Spinal cord (tissue), 9 donors: ENCODE measurements at regions not wholly inside any gene's neighbourhood (a gene's known extent, or its start where the extent isn't known, plus 50 kb on each side); places are given as distances from the start of the nearest gene placed in this dataset.
"Not testable (repeated sequence)": the region's sequence is repeated elsewhere in the genome, so short reads cannot be mapped to it uniquely, and the experiment has no call there.

Experiments
- DNase-seq, 6 donors: peaks; one replicate each; pipeline versions ENCODE4 v3.0.0 to v3.0.0-alpha.2; 2013 to 2015; ENCODE audit warnings: low spot score in 6 of 6, low read depth in 4 of 6
- H3K27ac ChIP-seq: one replicate; pipeline ENCODE4 v1.5.1; 2013; ENCODE audit warnings: low read depth, low read length, control low read depth
- H3K27me3 ChIP-seq: one replicate; pipeline ENCODE4 v1.6.1; 2013; ENCODE audit warnings: low read length; ENCODE audit not compliant: control insufficient read depth, insufficient read depth
- H3K36me3 ChIP-seq: one replicate; pipeline ENCODE4 v1.6.1; 2013; ENCODE audit warnings: low read length; ENCODE audit not compliant: control insufficient read depth, insufficient read depth
- H3K4me1 ChIP-seq: one replicate; pipeline ENCODE4 v1.6.1; 2013; ENCODE audit warnings: low read length; ENCODE audit not compliant: control insufficient read depth, insufficient read depth
- H3K4me3 ChIP-seq: one replicate; pipeline ENCODE4 v1.5.1; 2013; ENCODE audit warnings: low read depth, low read length, control low read depth
- H3K9me3 ChIP-seq: one replicate; pipeline ENCODE4 v1.6.1; 2013; ENCODE audit warnings: low read length; ENCODE audit not compliant: control insufficient read depth, insufficient read depth
- WGBS: methylation state at CpG from one replicate; pipeline ENCODE4 v1.1.5; 2013; ENCODE audit warnings: missing lambda C conversion rate; ENCODE audit not compliant: insufficient coverage; 5-methylcytosine and 5-hydroxymethylcytosine counted together
- donor health status: healthy.

- not testable (repeated sequence) for H3K27ac ChIP-seq, DNase-seq, H3K4me3 ChIP-seq, H3K9me3 ChIP-seq, H3K36me3 ChIP-seq, H3K27me3 ChIP-seq
- no CpG with 5 or more reads among the region's 4 CpGs for WGBS
- H3K4me1 ChIP-seq, result peaks cover 23% of the 10 kb centered on the region
These were observed 61.3 kb downstream of the AIPL1 start for GRCh38 chr17:6373599-6373998.

DNA sequence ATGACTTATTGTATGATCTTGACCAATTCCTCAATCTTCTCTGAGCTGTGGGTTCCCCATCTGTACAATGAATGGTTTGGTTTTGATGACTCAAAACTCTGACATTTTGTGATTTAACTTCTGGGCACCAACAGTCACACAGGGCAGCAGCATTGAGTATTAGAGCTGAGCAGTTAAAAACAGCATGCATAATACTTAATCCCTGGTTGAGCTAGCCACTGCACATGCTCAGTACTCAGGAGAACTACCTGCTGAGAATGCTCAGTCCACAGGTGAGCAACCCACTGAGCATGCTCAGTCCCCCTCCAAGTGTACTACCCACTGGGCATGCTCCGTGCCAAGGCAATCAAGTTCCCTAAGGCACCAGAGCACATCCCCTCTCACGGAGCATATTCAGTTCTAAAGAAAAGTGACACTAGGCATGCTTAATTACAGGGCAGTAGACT is 68.7 kb downstream of the AIPL1 start:
- Histone ChIP-seq H3K4me3 (no peak overlapping the region), H3K9me3 (no peaks in the 10 kb centered on the region), H3K27me3 (no peaks in the 10 kb centered on the region), H3K27ac (no peak overlapping the region), H3K4me1 (no peaks in the 10 kb centered on the region), H3K36me3 (no peaks in the 10 kb centered on the region)
- no peak for DNase-seq
- no CpG with 5 or more reads among the region's 2 CpGs for WGBS

- Histone ChIP-seq H3K27me3 (no peaks in the 10 kb centered on the region), H3K4me3 (no peak overlapping the region), H3K9me3 (no peaks in the 10 kb centered on the region), H3K36me3 (no peaks in the 10 kb centered on the region), H3K27ac (no peak overlapping the region), H3K4me1 (no peaks in the 10 kb centered on the region)
- 85% methylated on average over 11 of the region's 13 CpGs for WGBS
- DNase-seq, result no peak
These were observed 69.5 kb downstream of the AIPL1 start for GRCh38 chr17:6365200-6365943.

DNA sequence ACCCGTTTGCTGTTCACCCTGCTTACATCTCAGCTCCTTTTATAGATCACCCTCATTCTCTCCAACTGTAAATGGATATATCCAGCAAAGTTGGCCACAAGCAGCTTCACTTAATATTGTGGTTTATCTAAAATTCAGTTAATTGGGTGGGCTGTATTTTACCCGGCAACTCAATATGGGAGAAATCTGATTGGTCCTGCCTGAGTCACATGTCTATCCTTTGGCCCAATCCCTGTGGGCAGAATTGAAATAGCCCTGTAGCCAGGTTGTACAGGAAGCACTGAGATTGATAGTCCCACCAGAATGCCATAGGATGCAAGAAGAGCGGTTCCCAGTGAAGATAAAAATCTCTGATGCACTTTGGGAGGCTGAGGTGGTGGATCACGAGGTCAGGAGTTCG is 73.2 kb downstream of the AIPL1 start:
- Histone ChIP-seq H3K4me1 (no peaks in the 10 kb centered on the region), H3K27me3 (no peaks in the 10 kb centered on the region), H3K36me3 (no peaks in the 10 kb centered on the region), H3K27ac (no peak overlapping the region), H3K4me3 (no peak overlapping the region), H3K9me3 (no peaks in the 10 kb centered on the region)
- WGBS, result 90% methylated on average over 2 of the region's 5 CpGs
- DNase-seq, result peak in 1 of 6 donors; percentile 60

GRCh38 chr17:6358131-6358530 is 76.8 kb downstream of the AIPL1 start:
- no peak for DNase-seq

GRCh38 chr17:6356562-6356961 is 78.4 kb downstream of the AIPL1 start:
- H3K36me3 ChIP-seq, result no peaks in the 10 kb centered on the region
- no peaks in the 10 kb centered on the region for H3K4me1 ChIP-seq
- H3K27ac ChIP-seq, result no peak overlapping the region
- no peak for DNase-seq
- WGBS, result 78% methylated on average over 4 of the region's 4 CpGs
- no peaks in the 10 kb centered on the region for H3K9me3 ChIP-seq
- no peaks in the 10 kb centered on the region for H3K27me3 ChIP-seq
- no peak overlapping the region for H3K4me3 ChIP-seq

More at GRCh38 chr17:6358131-6358530, 76.8 kb downstream of the AIPL1 start:
- Histone ChIP-seq H3K27me3 (no peaks in the 10 kb centered on the region), H3K27ac (no peak overlapping the region), H3K4me3 (no peak overlapping the region), H3K9me3 (no peaks in the 10 kb centered on the region), H3K36me3 (no peaks in the 10 kb centered on the region), H3K4me1 (no peaks in the 10 kb centered on the region)
- 89% methylated on average over 2 of the region's 3 CpGs for WGBS

DNA sequence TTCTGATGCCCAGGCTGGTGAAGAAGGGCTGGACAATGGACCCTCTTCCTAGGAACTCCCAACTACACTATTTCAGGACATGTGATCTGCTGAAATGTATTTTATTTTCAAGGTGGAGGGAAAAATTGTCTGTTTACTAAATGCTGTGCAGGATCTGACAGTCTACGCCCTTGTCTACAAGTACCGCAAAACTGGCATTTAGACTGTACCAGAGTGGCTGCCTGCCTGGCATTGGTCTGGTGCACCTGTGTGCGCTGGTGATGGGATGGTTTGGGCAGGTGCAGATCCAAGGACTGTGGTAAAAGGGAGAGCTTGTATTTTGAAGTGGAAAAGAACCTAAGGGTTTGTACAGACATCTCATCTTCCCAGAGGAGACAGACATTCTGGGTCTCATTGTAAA is 79.7 kb downstream of the AIPL1 start:
- H3K27me3 ChIP-seq, result no peaks in the 10 kb centered on the region
- H3K27ac ChIP-seq, result no peak overlapping the region
- DNase-seq, result no peak
- no peaks in the 10 kb centered on the region for H3K4me1 ChIP-seq
- H3K36me3 ChIP-seq, result no peaks in the 10 kb centered on the region
- H3K9me3 ChIP-seq, result no peaks in the 10 kb centered on the region
- H3K4me3 ChIP-seq, result no peak overlapping the region
- WGBS, result 98% methylated on average over 3 of the region's 3 CpGs

GRCh38 chr17:6352801-6353560 is 81.9 kb downstream of the AIPL1 start:
- WGBS, result 78% methylated on average over 2 of the region's 6 CpGs
- no peak overlapping the region for H3K27ac ChIP-seq
- no peaks in the 10 kb centered on the region for H3K36me3 ChIP-seq
- no peak overlapping the region for H3K4me3 ChIP-seq
- H3K27me3 ChIP-seq, result no peaks in the 10 kb centered on the region
- no peaks in the 10 kb centered on the region for H3K4me1 ChIP-seq
- no peaks in the 10 kb centered on the region for H3K9me3 ChIP-seq
- DNase-seq, result peak in 2 of 6 donors; percentile 64 to 67

DNA sequence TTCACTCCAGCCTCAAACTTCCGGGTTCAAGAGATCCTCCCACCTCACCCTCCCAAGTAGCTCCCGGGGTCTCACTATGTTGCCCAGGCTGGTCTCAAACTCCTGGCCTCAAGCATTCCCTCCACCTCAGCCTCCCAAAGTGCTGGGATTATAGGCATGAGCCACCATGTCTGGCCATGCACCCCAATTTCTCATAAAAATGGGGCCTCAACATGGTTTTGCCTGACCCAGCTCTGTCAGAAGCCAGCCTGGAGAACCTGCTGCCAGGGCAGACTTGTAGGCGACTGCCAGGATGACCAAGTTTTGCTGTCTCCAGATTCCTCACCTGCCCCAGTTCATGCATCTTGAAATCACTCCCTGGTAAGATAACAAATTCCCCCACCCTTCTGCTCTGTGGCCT is 82.9 kb downstream of the AIPL1 start:
- no peaks in the 10 kb centered on the region for H3K27me3 ChIP-seq

GRCh38 chr17:6350806-6351205 is 84.1 kb downstream of the AIPL1 start:
- Histone ChIP-seq H3K9me3 (no peaks in the 10 kb centered on the region), H3K27ac (no peak overlapping the region), H3K27me3 (no peaks in the 10 kb centered on the region), H3K4me1 (peaks cover 6% of the 10 kb centered on the region), H3K36me3 (no peaks in the 10 kb centered on the region), H3K4me3 (no peak overlapping the region)
- DNase-seq, result no peak
- 94% methylated on average over 3 of the region's 5 CpGs for WGBS

More for the DNA sequence above, 82.9 kb downstream of the AIPL1 start:
- Histone ChIP-seq H3K4me1 (no peaks in the 10 kb centered on the region), H3K4me3 (no peak overlapping the region), H3K9me3 (no peaks in the 10 kb centered on the region), H3K36me3 (no peaks in the 10 kb centered on the region), H3K27ac (no peak overlapping the region)
- no peak for DNase-seq
- 89% methylated on average over 3 of the region's 3 CpGs for WGBS
